Thyroid gland (tissue), 4 donors: ENCODE measurements at regions not wholly inside any gene's neighbourhood (a gene's known extent, or its start where the extent isn't known, plus 50 kb on each side); places are given as distances from the start of the nearest gene placed in this dataset.

Experiments
- DNase-seq, 2 donors: peaks; one replicate each; pipeline ENCODE4 v3.0.0-alpha.2; 2019
- H3K27ac ChIP-seq, 3 donors: fragments of 200-600 bp; sonication (generic); 1 replicate in 2 of 3; 2 replicates in 1 of 3; pipeline ENCODE4 v1.5.1; 2016 to 2019; ENCODE audit warnings: mild to moderate bottlenecking in 1 of 3, moderate library complexity in 1 of 3
- H3K27me3 ChIP-seq: fragments of 200-600 bp; sonication (generic); one replicate; pipeline ENCODE4 v1.5.1; 2019
- H3K36me3 ChIP-seq, 2 donors: fragments of 200-600 bp; sonication (generic); one replicate each; pipeline ENCODE4 v1.5.1; 2016 to 2019
- H3K4me1 ChIP-seq, 2 donors: fragments of 200-600 bp; sonication (generic); one replicate each; pipeline ENCODE4 v1.5.1; 2017 to 2019
- H3K4me3 ChIP-seq, 3 donors: fragments of 200-600 bp; sonication (generic); replicated peaks in 1 of 3; 1 replicate in 2 of 3; 2 replicates in 1 of 3; pipeline ENCODE4 v1.5.1; 2016; ENCODE audit warnings: mild to moderate bottlenecking in 1 of 3
- H3K9me3 ChIP-seq: fragments of 200-600 bp; sonication (generic); one replicate; pipeline ENCODE4 v1.5.1; 2017
- POLR2A ChIP-seq, 2 donors: fragments of 450-650 bp; IDR thresholded peaks; one replicate each; pipeline ENCODE4 v1.6.1; 2017; ENCODE audit warnings: antibody characterized with exemption in 2 of 2, mild to moderate bottlenecking in 2 of 2, moderate library complexity in 1 of 2
- WGBS, 2 donors: methylation state at CpG; one replicate each; pipeline ENCODE4 v1.1.5; 2017; 5-methylcytosine and 5-hydroxymethylcytosine counted together
- intact Hi-C: fragments of 100-400 bp; cut with DNase I; formaldehyde crosslinking; loops from one replicate; pipeline ENCODE4 v1.15.1; 2023
- TF ChIP-seq, protein P1 (sequence below), 6 experiments: fragments of 200-600 bp in 3 of 6; fragments of 450-650 bp in 3 of 6; sonication (generic) in 3 of 6; IDR thresholded peaks; one replicate each; pipeline ENCODE4 v1.5.1; 2016 to 2019; ENCODE audit warnings: antibody characterized with exemption in 6 of 6, mild to moderate bottlenecking in 2 of 6, inconsistent platforms in 1 of 6, moderate library complexity in 1 of 6

DNA sequence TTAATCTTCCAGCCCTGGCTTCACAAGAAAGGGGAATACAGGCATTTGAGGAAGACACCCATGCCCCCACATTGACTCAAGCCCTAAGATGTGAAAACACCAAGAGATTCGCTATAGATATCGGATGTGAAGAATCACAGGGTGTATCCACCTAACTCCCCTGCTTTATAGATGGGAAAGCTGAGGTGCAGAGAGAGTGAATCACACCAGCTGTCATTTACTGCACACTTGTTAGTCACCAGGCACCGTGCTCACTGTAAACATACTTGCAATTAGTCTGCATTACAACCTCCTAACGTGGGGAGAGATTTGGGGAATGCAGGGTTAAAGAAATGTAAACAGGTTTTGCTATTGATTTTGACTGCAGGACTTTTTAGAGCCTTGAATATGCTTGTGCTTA lies 325.5 kb downstream of the C16orf95 start:
- no peak overlapping the region for H3K4me3 ChIP-seq
- H3K4me1 ChIP-seq = no peaks in the 10 kb centered on the region
- no peaks in the 10 kb centered on the region for H3K9me3 ChIP-seq
- no peaks in the 10 kb centered on the region for H3K27me3 ChIP-seq
- DNase-seq = no peak
- 67 to 70% methylated on average over 4 of the region's 4 CpGs for WGBS, 2 donors
- intact Hi-C loops = no loop called here
- H3K27ac ChIP-seq = no peak overlapping the region
- TF ChIP-seq POLR2A (IDR thresholded peaks at IDR 0.05) = no peak
- TF ChIP-seq, protein P1, sequence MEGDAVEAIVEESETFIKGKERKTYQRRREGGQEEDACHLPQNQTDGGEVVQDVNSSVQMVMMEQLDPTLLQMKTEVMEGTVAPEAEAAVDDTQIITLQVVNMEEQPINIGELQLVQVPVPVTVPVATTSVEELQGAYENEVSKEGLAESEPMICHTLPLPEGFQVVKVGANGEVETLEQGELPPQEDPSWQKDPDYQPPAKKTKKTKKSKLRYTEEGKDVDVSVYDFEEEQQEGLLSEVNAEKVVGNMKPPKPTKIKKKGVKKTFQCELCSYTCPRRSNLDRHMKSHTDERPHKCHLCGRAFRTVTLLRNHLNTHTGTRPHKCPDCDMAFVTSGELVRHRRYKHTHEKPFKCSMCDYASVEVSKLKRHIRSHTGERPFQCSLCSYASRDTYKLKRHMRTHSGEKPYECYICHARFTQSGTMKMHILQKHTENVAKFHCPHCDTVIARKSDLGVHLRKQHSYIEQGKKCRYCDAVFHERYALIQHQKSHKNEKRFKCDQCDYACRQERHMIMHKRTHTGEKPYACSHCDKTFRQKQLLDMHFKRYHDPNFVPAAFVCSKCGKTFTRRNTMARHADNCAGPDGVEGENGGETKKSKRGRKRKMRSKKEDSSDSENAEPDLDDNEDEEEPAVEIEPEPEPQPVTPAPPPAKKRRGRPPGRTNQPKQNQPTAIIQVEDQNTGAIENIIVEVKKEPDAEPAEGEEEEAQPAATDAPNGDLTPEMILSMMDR (IDR thresholded peaks at IDR 0.05) = no peak
- no peaks in the 10 kb centered on the region for H3K36me3 ChIP-seq

DNA sequence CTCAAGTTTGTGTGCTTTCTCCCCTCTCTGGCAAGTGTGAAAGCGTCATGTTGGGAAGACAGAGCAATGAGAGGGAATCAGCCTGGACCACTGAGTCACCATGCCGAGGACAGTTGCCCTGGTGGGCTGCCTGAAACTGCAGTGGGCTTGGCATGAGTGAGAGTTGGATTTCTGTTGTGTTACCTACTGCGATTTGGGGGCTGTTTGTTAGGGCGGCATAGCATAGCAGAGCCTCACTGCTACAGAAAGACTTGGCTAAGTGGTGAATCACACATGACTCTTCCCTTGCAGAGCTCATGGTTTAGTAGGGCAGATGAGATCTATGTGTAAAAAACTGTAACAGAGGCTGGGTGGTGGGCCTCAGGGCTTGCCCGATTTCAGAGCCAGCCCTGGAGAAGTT lies 324.6 kb downstream of the C16orf95 start:
- WGBS, 2 donors = 90 to 92% methylated on average over 5 of the region's 5 CpGs
- H3K4me3 ChIP-seq = no peak overlapping the region
- no peaks in the 10 kb centered on the region for H3K9me3 ChIP-seq
- TF ChIP-seq, protein P1 (IDR thresholded peaks at IDR 0.05) = no peak
- TF ChIP-seq POLR2A (IDR thresholded peaks at IDR 0.05) = no peak
- DNase-seq = no peak
- no peaks in the 10 kb centered on the region for H3K36me3 ChIP-seq
- H3K27me3 ChIP-seq = no peaks in the 10 kb centered on the region
- no peaks in the 10 kb centered on the region for H3K4me1 ChIP-seq
- H3K27ac ChIP-seq = no peak overlapping the region
- intact Hi-C loops = no loop called here

DNA sequence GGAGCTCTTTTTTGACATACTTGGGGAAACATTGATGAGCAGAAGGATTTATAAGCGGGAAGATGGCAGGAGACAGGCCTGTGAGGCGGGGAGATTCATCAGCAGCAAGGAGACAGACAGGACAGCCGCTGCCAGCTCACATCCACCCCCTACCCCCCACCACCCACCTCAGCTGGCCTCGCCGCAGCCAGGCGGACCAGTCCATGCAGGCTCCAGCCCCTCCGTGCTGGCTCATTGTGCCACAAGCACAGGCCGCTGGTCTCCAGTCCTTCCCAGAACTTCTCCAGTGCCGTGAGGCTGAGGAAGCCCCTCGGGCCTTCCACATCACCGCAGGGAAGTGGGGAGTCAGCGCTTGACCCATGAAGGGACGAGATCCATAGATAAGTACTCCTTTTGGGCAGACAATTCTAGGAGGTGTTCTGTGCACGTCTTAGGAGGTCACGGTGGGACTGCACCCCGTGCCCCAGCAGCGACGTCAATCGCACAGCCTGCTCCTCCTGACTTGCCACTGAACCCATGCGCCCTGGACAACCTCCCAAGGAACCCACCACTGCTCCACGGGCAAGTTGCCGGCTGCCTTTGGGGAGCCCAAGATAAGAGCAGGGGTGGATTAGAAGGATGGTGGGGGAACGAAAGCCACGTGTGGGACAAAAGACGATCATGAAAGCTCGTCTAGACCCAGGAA lies 323.6 kb downstream of the C16orf95 start:
- DNase-seq = no peak
- Histone ChIP-seq H3K4me3 (no peak overlapping the region), H3K27me3 (no peaks in the 10 kb centered on the region), H3K9me3 (no peaks in the 10 kb centered on the region), H3K36me3 (no peaks in the 10 kb centered on the region), H3K4me1 (no peaks in the 10 kb centered on the region), H3K27ac (no peak overlapping the region)
- WGBS, 2 donors = 81 to 86% methylated on average over 24 to 26 of the region's 26 CpGs
- TF ChIP-seq, protein P1 (IDR thresholded peaks at IDR 0.05) = no peak
- no peak for TF ChIP-seq POLR2A (IDR thresholded peaks at IDR 0.05)
- intact Hi-C loops = no loop called here

DNA sequence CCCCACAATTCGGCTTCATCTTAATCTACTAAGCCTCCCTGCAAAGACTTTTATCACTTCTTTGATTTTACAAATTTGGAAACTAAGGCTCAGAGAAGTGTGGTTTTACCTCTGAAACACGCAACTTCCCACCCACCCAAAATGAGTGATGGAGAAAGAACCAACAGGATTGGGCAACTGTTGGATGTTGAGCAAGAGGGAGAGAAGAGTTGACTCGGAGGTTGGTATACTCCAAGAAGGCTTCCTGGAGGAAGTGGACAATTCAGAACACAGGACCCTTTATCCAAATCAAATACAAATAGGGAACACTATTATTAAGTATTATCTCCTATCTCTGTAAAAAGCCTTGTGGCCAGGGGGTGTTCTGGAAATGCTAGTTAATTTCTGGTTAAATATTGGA lies 323.0 kb downstream of the C16orf95 start:
- no peak overlapping the region for H3K4me3 ChIP-seq
- WGBS, 2 donors = 77 to 88% methylated on average over 3 of the region's 3 CpGs
- intact Hi-C loops = no loop called here

DNA sequence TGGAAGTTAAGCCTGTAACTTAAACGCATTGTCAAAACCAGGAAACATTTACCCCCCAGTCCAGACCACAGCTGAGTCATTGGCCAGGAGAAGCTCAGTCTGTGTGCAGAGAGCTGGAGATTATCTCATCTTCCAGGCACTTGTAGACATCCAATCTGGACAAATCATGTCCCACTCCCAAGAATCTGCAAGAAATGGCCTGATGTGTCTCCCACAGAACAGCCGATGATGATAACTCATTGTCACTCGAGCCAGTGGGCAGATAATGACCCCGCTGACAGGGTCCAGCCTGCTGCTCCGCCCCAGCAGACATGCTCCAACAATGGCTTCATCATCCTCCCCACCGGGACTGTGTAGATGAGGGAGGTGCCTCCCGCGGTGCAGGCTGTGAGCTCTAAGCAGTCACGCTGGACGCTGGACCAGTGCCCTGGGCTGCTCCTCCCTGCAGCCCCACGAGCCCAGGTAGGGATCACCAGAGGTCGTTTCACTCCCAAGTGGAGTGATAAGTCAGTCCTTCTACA lies 322.5 kb downstream of the C16orf95 start:
- TF ChIP-seq POLR2A (IDR thresholded peaks at IDR 0.05) = no peak
- TF ChIP-seq, protein P1 (IDR thresholded peaks at IDR 0.05) = no peak
- no peak for DNase-seq
- Histone ChIP-seq H3K27me3 (no peaks in the 10 kb centered on the region), H3K4me3 (no peak overlapping the region), H3K36me3 (no peaks in the 10 kb centered on the region), H3K4me1 (no peaks in the 10 kb centered on the region), H3K9me3 (no peaks in the 10 kb centered on the region), H3K27ac (no peak overlapping the region)
- intact Hi-C loops = no loop called here
- 10 to 19% methylated on average over 6 to 12 of the region's 12 CpGs for WGBS, 2 donors

More for the DNA sequence above, 323.0 kb downstream of the C16orf95 start:
- DNase-seq = no peak
- H3K4me1 ChIP-seq = no peaks in the 10 kb centered on the region
- TF ChIP-seq, protein P1 (IDR thresholded peaks at IDR 0.05) = no peak
- no peak for TF ChIP-seq POLR2A (IDR thresholded peaks at IDR 0.05)
- no peak overlapping the region for H3K27ac ChIP-seq
- no peaks in the 10 kb centered on the region for H3K27me3 ChIP-seq
- no peaks in the 10 kb centered on the region for H3K36me3 ChIP-seq
- no peaks in the 10 kb centered on the region for H3K9me3 ChIP-seq
